HG03097 (cell line): ENCODE measurements at regions not wholly inside any gene's neighbourhood (a gene's known extent, or its start where the extent isn't known, plus 50 kb on each side); places are given as distances from the start of the nearest gene placed in this dataset.
A peak's percentile ranks its signal among the peaks of the same experiment; 100 is the strongest.
"Not testable (repeated sequence)": the region's sequence is repeated elsewhere in the genome, so short reads cannot be mapped to it uniquely, and the experiment has no call there.

Experiments used
- ATAC-seq: cut with Tn5 transposase; IDR thresholded peaks from one replicate; pipeline ENCODE4 v1.9.1; 2021; ENCODE audit not compliant: unreplicated experiment, low FRiP score

DNA sequence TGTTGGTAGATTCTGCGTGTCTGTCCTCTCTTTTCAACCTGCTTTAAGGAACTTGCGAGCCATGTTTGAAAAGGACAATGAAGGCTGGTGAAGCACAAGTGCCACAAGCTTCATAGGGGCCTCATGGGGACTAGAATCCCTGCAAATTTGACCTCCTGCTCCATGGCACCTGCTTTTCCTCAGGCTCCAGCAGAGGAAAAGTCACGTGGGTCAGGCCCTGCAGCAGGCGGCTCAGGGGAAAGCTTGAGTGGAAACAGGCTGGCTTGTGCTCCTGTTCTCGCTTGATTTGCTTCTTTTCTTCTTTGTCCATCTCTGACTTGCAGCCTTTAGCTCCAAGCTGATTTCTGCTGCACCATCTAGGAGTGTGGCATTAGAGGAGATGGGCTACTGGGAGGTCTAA is 187.6 kb upstream of the MAST4 start:
- no peak for ATAC-seq

DNA sequence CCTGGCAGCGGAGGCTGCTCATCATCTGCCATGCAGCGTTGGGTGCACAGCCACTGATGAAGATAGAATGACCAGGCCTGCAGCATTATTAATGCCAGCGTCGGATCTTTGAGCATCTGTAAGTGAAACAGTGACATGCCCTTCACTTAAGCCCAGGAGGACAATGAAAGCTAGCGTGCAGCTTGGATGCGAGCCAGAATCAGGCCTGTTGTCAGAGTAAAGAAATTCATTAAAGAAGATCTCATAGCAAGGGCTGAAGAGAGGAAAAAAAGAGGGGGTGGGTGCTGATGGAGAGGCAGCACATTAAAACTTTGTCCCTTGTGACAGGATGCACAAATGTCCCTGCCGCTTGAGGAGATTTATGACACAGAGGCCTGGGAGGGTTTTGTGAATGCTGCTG is 186.1 kb upstream of the MAST4 start:
- ATAC-seq: no peak

DNA sequence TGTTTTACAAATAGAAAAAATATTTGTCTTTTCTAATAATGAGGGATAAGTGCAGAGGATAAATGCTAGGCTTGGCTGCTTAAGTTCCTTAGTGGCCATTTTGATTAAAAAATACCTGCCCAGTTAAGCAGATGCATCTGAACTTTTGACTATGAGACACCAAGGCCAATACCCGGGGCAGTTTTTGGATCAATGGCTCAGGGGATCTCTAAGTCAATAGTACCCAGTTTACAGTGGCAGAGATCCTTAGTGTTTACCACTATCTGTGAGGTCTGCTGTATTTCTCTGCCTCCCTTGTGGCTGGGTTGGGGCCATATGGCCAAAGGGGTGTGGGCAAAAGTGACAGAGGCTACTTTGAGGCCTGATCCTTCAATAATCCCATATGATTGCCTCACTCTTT is 184.5 kb upstream of the MAST4 start:
- ATAC-seq: no peak

DNA sequence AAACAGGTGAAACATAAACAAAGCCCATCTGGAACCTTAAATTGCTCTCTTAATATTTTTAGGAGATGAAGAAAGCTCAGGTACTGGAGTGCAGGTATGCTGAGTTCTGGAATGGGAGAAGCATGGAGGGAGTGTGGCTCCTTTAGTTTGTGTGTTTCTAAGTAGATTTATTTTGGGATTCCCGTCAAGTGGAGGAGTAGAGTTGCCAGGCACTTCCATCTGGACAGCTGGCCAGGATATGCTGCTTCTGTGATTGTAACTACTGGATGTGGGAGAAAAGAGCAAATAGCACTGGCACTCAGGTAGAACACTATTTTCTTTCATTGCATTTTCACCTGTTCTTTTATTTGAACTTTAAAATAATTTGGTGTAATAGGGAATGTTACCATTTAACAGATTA is 182.3 kb upstream of the MAST4 start:
- ATAC-seq: no peak

DNA sequence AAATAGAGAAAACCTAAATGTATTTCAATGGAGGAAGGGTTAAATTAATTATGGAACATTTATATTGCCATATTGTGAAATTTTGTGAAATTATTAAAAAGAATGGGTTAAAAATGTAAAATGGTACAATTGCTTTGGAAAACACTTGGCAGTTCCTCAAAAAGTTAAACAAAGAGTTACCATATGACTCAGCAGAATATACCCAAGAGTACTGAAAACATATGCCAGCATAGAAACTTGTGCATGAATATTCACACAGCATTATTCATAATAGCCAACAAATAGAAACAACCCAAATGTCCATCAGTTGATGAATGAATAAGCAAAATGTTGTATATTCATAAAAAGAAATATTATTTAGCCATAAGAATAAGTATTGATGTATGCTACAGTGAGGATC is 181.0 kb upstream of the MAST4 start:
- ATAC-seq: no peak

- ATAC-seq: no peak
Measured at GRCh38 chr5:66416698-66417097, 179.5 kb upstream of the MAST4 start.

- ATAC-seq: no peak
Measured at GRCh38 chr5:66417781-66418180, 178.4 kb upstream of the MAST4 start.

DNA sequence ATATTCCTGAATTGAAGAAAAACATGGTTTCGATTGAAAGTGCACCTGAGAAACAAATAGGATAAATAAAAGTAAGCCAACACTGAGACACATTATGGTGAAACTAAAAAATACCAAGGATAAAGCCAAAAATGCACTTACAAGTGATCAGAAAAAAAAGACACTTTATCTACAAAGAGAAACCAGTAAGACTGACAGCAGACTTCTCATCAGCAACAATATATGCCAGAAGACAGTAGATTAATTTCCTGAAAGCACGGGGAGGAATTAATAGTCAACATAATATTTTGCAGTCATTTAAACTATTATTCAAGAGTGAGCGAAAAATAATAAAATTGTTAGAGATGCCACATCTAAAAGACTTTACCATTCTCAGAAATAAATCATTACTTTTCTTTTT is 172.7 kb upstream of the MAST4 start:
- no peak for ATAC-seq

DNA sequence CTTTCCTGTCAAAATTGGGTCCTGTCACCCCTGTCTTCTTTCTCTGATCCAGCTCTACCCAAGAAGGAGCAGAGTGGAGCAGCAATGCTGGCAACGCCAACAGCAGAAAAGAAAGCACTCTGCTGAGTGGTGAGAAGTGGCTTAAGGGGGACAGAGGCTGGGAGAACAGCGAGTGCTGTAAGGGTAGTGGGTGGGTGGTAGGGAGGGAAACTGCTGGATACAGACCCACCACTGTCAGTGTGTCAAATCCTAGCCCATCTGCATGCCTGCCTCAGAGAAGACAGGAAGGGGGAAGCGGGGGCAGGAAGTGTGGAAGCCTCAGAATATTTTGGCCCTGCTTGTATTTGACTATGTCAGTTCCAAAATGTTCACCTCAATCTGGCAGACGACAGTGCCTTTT is 170.4 kb upstream of the MAST4 start:
- ATAC-seq: no peak

DNA sequence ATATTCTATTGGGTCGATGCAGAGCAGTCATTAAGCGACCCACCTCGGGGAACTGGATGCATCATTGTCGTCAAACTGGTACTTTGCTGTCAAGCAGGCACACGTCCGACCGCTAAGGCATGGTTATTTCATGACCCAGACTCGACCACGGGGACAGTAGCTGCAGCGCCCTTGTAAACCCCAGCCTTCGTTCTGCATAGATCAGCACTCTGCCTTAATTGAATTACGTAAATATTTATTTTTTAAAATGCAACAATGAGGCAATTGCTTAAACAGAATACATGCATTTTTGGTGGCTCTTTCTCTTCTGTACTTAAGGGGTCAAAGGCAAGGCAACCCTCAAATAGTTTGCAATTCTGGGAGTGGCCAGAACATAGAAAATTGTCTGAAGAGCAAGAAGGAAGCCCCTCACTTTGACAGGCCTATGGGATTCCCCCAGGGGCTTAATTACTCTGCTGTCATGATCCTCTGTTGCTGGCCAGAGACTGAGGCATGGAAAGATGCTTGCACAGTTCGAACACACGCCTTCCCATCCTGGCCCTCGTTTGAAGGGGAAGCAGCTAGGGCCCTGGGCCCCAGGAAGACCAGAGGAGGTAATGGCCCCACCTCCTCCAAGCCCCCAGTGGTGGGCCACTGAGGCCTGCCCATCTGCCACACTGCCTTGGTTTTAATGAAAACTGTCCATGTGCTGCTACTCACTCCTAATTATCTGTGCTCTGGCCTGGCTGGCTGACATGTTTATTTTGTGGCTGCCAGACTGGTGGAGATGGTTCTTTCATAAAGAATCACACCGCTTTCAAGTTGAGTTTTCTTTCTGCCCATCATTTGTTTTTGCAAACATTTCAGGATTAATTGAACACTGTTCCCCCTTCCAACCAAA is 169.7 kb upstream of the MAST4 start:
- ATAC-seq: no peak

- ATAC-seq: no peak
Measured at GRCh38 chr5:66427139-66427442, 169.1 kb upstream of the MAST4 start.

DNA sequence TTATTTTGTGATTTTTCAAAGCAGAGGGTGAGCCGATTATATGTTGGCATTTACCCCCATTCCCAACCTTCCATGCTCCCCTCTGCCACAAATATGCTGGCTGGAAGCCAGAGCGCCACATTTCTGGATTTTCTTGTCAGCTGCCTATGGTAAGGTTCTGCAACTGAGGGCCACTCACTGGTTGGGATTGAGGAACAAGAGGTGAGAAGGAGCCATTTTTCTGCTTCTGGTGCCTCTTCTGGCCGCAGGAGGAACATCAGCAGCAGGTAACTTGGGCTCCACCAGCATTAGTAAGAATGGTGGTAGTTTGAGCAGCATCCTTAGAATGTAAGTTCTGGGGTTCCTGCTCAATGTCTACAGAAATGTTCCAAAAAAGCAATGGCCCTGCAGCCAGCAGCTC is 159.5 kb upstream of the MAST4 start:
- no peak for ATAC-seq

DNA sequence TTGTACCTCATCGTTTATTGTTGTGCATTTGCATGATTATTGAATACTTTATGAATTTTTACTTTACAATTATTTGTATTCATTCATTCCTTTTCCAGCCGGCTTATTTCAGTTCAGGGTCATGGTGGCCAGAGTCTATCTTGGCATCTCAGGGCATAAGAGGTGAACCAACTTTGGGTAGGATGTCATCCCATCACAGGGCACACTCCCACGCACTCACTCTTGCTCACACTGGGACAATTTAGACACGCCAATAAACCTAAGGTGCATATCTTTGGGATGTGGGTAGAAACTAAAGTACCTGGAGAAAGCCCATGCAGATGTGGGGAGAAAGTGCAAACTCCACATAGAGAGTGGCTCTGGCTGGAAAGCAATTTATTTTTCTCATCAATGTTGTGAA is 158.1 kb upstream of the MAST4 start:
- ATAC-seq: no peak

DNA sequence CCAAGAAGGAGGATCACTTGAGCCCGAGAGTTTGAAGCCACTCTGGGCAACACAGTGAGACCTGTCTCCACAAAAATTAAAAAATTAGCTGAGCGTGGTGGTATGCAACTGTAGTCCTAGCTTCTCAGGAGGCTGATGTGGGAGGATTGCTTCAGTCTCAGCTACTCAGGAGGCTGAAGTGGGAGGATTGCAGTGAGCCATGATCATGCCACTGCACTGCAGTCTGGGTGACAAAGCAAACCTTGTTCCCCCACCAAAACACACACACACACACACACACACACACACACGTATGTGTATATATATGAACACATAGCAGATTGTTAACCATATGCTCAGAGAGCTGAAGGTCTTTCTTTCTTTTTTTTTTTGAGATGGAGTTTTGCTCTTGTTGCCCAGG is 157.5 kb upstream of the MAST4 start:
- no peak for ATAC-seq

GRCh38 chr5:66440202-66440680 is 156.0 kb upstream of the MAST4 start:
- ATAC-seq: peak; percentile 61

GRCh38 chr5:66441351-66441750 is 154.8 kb upstream of the MAST4 start:
- no peak for ATAC-seq

GRCh38 chr5:66442951-66443445 is 153.2 kb upstream of the MAST4 start:
- no peak for ATAC-seq

DNA sequence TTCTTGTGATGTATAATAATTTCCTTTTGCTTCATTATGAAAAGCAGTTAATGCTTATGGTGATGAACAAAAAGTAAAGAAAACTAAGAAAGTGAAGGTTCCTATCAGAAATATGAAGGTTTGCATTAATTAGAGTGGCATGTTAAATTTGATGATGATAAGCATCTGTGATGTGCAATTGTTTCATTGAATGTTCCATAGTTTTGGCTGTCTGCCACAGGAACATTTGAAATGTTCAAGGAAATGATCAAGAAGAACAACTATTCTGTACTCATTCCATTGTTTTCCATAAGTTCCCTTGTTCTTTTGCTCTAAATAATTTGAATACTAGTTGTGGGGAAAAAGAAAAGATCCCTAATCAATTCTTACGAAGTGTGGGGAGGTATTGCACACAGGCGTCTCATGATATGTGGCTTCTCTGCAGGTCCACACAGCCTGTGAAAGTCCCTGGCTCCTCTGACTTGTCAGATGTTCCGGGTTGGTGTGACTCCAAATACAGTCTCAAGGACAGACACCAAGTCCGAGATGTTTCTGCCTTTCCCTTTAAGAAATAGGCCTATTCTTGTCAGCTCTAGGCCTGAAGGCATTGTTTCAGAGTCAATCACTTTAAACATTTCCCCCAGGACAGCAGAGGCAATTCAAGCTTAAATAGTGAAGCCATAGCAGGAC is 152.6 kb upstream of the MAST4 start:
- no peak for ATAC-seq

- not testable (repeated sequence) for ATAC-seq
Measured at GRCh38 chr5:66448070-66448469, 148.1 kb upstream of the MAST4 start.

GRCh38 chr5:66450237-66450636 is 146.0 kb upstream of the MAST4 start:
- no peak for ATAC-seq

- ATAC-seq: no peak
Measured at GRCh38 chr5:66450988-66451387, 145.2 kb upstream of the MAST4 start.

GRCh38 chr5:66452109-66452508 is 144.1 kb upstream of the MAST4 start:
- no peak for ATAC-seq
